ENCODE measurements at regions not wholly inside any gene's neighbourhood (a gene's known extent, or its start where the extent isn't known, plus 50 kb on each side); places are given as distances from the start of the nearest gene placed in this dataset.

- Histone ChIP-seq H3K9me3 (ENCODE audit: low read length) (no peaks in the 10 kb centered on the region), H3K4me3 (ENCODE audit: low read length) (no peak overlapping the region)
Observed at GRCh38 chr1:177796561-177796960, 173.3 kb downstream of the SEC16B start.

DNA sequence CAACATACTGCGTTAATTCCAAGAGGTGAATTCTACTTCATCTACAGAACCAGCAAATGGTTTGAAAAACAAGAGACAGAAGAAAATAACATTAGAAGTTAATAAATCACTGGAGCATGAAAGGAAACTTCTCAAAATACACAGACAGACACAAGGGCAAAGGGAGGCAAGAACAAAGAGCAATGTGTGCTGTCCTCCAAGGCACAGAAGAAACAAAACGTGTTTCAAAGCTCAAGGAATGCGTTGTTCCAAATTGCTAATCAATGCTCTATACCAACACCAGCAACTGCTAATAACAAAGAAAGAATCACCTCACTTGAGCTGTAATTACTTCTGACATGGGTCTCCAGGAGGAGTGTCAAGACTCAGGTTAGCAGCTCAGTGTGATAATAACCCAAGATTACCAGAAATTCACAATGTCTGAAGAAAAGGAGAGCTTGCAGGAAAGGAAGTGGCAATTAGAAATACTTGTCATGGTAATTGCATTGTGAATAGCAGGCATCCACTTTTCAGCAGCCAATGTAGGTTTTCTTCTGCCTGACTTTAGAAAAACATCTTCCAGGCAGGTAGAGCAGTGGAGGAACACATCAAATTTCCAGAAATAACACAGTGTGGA, 175.4 kb downstream of the SEC16B start:
- no peaks in the 10 kb centered on the region for H3K4me1 ChIP-seq (ENCODE audit: insufficient read depth, low read length)
- no peak overlapping the region for H3K4me3 ChIP-seq (ENCODE audit: low read length)
- no peaks in the 10 kb centered on the region for H3K9me3 ChIP-seq (ENCODE audit: low read length)
- no peaks in the 10 kb centered on the region for H3K36me3 ChIP-seq (ENCODE audit: insufficient read depth, low read length)
- no peak overlapping the region for H2AFZ ChIP-seq (ENCODE audit: low read depth, low read length)
- no peaks in the 10 kb centered on the region for H3K27me3 ChIP-seq (ENCODE audit: insufficient read depth, low read length)

More at GRCh38 chr1:177796561-177796960, 173.3 kb downstream of the SEC16B start:
- no peaks in the 10 kb centered on the region for H3K27me3 ChIP-seq (ENCODE audit: insufficient read depth, low read length)
- H2AFZ ChIP-seq (ENCODE audit: low read depth, low read length), result no peak overlapping the region
- H3K4me1 ChIP-seq (ENCODE audit: insufficient read depth, low read length), result no peaks in the 10 kb centered on the region
- no peaks in the 10 kb centered on the region for H3K36me3 ChIP-seq (ENCODE audit: insufficient read depth, low read length)

DNA sequence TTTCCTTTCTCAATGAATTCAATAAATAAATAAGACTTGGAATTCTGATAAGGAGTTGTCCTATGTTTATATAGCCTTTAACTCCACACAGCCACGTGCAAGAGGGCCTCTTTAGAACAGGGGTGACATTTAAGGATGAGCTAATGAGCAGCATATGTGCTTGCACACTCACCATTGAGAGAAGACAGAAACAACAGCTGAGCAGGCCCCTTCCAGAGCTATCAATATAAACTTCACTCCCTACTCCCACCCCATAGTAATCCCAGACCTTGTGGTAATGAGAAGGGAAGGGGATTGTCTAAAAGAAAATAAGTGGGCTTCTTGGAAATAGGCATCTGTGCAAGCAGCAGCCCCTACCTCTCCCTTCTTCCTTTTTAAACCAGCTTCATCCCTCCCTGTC, 176.0 kb downstream of the SEC16B start:
- Histone ChIP-seq H3K27me3 (ENCODE audit: insufficient read depth, low read length) (no peaks in the 10 kb centered on the region), H3K4me1 (ENCODE audit: insufficient read depth, low read length) (no peaks in the 10 kb centered on the region), H3K4me3 (ENCODE audit: low read length) (no peak overlapping the region), H2AFZ (ENCODE audit: low read depth, low read length) (no peak overlapping the region), H3K36me3 (ENCODE audit: insufficient read depth, low read length) (no peaks in the 10 kb centered on the region), H3K9me3 (ENCODE audit: low read length) (no peaks in the 10 kb centered on the region)

DNA sequence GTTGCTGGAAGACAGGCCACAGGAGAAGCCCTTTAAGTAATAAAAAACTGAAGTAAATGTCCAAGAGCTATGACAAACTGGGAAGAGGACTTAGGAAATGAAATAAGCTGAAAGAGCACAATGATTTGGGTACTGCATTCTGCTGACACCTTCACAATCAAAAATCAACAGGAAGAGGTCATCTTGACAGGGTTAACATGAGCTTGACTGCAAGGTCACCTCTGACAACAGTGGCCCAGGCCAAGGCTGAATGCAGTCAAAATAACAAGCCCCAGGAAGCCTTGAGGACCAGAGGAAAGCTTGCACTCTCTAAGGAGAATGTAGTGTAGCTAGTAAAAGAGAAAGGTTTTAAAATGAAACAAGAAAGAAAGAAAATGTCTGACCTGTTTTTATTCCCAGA, 179.3 kb downstream of the SEC16B start:
- Histone ChIP-seq H3K4me1 (ENCODE audit: insufficient read depth, low read length) (no peaks in the 10 kb centered on the region), H3K36me3 (ENCODE audit: insufficient read depth, low read length) (no peaks in the 10 kb centered on the region), H3K9me3 (ENCODE audit: low read length) (no peaks in the 10 kb centered on the region), H3K4me3 (ENCODE audit: low read length) (no peak overlapping the region), H2AFZ (ENCODE audit: low read depth, low read length) (no peak overlapping the region), H3K27me3 (ENCODE audit: insufficient read depth, low read length) (no peaks in the 10 kb centered on the region)

DNA sequence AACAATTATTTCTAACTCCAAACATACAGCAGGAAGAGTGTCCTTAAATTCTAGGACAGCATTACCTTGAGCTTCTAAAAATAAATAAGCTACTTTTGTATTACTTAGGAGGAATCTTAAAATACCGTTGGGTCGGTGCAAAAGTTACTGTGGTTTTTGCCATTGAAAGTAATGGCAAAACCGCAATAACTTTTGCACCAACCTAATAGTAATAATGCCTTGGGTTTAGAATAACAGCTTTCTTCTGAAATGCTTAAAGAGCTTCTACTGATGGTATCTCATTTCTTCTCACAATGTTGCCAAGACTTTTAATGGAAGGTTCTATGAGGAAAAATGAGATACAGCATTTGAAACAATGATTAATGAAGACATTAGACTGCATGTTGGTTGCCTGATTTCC, 179.9 kb downstream of the SEC16B start:
- Histone ChIP-seq H2AFZ (ENCODE audit: low read depth, low read length) (no peak overlapping the region), H3K4me1 (ENCODE audit: insufficient read depth, low read length) (peaks cover 2% of the 10 kb centered on the region), H3K4me3 (ENCODE audit: low read length) (no peak overlapping the region), H3K9me3 (ENCODE audit: low read length) (no peaks in the 10 kb centered on the region), H3K27me3 (ENCODE audit: insufficient read depth, low read length) (no peaks in the 10 kb centered on the region), H3K36me3 (ENCODE audit: insufficient read depth, low read length) (no peaks in the 10 kb centered on the region)

DNA sequence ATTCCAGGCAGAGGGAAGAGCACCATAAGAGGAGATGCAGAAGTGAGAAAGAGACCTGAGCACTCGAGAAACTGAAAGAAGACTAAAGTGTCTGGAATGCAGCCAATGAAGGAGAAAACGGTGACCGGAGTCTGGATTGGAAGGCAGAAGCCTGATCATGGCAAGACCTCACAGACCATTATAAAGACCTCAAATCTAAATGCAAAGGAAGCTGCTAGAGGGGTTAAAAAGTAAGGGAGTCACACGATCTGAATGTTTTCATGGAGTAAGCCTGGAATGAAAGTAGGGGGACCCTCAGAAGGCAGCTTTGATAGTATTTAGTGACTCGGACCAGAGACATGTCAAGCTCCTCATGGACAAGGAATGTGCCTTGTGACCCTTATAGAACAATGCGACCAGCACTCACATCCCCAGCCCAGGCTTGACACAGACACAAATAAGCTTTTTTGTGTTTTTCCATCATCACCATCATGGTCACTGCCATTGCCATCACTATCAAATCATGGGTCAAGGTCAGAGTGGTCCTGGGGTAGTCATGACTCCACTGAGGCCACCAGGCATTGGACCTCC, 183.6 kb downstream of the SEC16B start:
- no peaks in the 10 kb centered on the region for H3K9me3 ChIP-seq (ENCODE audit: low read length)
- H3K4me1 ChIP-seq (ENCODE audit: insufficient read depth, low read length), result peaks cover 10% of the 10 kb centered on the region
- H3K36me3 ChIP-seq (ENCODE audit: insufficient read depth, low read length), result no peaks in the 10 kb centered on the region
- no peak overlapping the region for H2AFZ ChIP-seq (ENCODE audit: low read depth, low read length)
- no peaks in the 10 kb centered on the region for H3K27me3 ChIP-seq (ENCODE audit: insufficient read depth, low read length)
- no peak overlapping the region for H3K4me3 ChIP-seq (ENCODE audit: low read length)

GRCh38 chr1:177784936-177785335, 184.9 kb downstream of the SEC16B start:
- Histone ChIP-seq H3K9me3 (ENCODE audit: low read length) (no peaks in the 10 kb centered on the region), H3K27me3 (ENCODE audit: insufficient read depth, low read length) (no peaks in the 10 kb centered on the region), H2AFZ (ENCODE audit: low read depth, low read length) (no peak overlapping the region), H3K36me3 (ENCODE audit: insufficient read depth, low read length) (no peaks in the 10 kb centered on the region), H3K4me1 (ENCODE audit: insufficient read depth, low read length) (peaks cover 10% of the 10 kb centered on the region), H3K4me3 (ENCODE audit: low read length) (no peak overlapping the region)

DNA sequence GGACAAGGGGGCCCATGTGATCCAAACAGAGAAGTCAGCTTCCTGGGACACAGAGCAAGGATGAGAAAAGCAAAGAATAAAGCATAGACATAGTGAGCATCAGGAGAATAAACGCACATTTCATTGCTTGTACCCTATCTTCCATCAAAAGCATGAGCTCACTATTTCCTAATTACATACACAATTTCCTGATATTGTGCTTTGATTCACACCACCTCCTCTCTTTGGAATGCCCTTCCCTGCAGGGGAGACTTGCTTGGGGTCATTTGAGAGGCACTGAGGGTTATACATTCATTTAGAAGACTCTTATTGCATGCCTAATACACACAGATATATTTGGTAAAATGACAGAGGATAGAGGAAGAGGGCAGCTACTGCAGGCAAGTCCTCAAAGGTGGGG, 185.4 kb downstream of the SEC16B start:
- Histone ChIP-seq H2AFZ (ENCODE audit: low read depth, low read length) (no peak overlapping the region), H3K36me3 (ENCODE audit: insufficient read depth, low read length) (no peaks in the 10 kb centered on the region), H3K4me1 (ENCODE audit: insufficient read depth, low read length) (peaks cover 10% of the 10 kb centered on the region), H3K9me3 (ENCODE audit: low read length) (no peaks in the 10 kb centered on the region), H3K27me3 (ENCODE audit: insufficient read depth, low read length) (no peaks in the 10 kb centered on the region), H3K4me3 (ENCODE audit: low read length) (no peak overlapping the region)

DNA sequence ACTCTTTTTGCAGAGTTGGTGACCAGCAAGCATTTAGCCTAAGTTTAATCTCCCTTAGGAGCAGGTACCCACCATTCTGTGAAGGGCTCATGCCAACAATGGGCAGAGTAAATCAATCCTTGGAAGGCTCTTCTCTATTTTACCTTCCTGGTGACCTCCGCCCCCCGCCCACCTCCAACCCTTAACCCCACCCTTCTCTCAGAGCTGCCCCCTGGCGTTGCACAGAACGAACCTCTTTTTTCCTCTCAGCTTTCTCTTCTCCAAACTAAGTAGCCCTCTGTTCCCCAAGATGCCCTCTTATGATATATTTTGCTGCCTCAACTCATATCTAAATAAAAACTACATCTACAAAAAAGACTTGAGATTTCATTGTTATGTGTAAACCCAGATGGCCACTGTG, 186.8 kb downstream of the SEC16B start:
- peaks cover 10% of the 10 kb centered on the region for H3K4me1 ChIP-seq (ENCODE audit: insufficient read depth, low read length)
- no peaks in the 10 kb centered on the region for H3K27me3 ChIP-seq (ENCODE audit: insufficient read depth, low read length)
- no peak overlapping the region for H2AFZ ChIP-seq (ENCODE audit: low read depth, low read length)
- no peaks in the 10 kb centered on the region for H3K36me3 ChIP-seq (ENCODE audit: insufficient read depth, low read length)
- H3K9me3 ChIP-seq (ENCODE audit: low read length), result no peaks in the 10 kb centered on the region
- no peak overlapping the region for H3K4me3 ChIP-seq (ENCODE audit: low read length)

DNA sequence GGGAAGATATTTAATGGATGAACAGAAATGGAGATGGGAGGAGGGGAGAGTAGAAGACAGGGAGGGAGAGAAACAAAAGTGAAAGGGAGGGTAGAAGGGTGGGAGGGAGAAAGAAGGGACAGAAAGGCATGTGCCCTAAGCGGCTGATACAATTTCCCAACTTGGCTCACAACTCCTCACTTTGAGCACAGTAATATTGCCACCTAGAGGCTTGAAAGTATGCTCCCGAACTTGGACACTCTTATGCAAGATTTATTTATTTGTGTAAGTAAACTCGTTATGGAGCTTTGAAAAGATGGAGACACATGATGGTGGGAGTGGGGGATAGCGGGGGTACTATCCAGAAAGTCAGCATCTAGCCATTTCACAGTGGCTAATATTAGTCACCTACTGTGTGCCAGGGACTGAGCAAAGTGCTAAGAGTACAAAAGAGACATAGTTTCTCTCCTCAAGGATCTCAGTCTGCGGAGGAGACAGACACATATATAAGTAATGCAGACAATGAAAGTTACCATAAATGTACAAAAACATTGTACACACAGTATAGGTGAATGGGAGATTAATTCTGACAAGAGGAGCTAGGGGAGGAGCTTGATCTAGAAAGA, 189.7 kb downstream of the SEC16B start:
- no peaks in the 10 kb centered on the region for H3K9me3 ChIP-seq (ENCODE audit: low read length)
- no peaks in the 10 kb centered on the region for H3K36me3 ChIP-seq (ENCODE audit: insufficient read depth, low read length)
- H3K27me3 ChIP-seq (ENCODE audit: insufficient read depth, low read length), result no peaks in the 10 kb centered on the region
- H2AFZ ChIP-seq (ENCODE audit: low read depth, low read length), result no peak overlapping the region
- no peak overlapping the region for H3K4me3 ChIP-seq (ENCODE audit: low read length)
- H3K4me1 ChIP-seq (ENCODE audit: insufficient read depth, low read length), result peaks cover 10% of the 10 kb centered on the region

- Histone ChIP-seq H3K4me3 (ENCODE audit: low read length) (no peak overlapping the region), H3K9me3 (ENCODE audit: low read length) (no peaks in the 10 kb centered on the region), H2AFZ (ENCODE audit: low read depth, low read length) (no peak overlapping the region), H3K27me3 (ENCODE audit: insufficient read depth, low read length) (no peaks in the 10 kb centered on the region), H3K36me3 (ENCODE audit: insufficient read depth, low read length) (no peaks in the 10 kb centered on the region), H3K4me1 (ENCODE audit: insufficient read depth, low read length) (peaks cover 2% of the 10 kb centered on the region)
Observed at GRCh38 chr1:177779166-177779965, 190.5 kb downstream of the SEC16B start.

DNA sequence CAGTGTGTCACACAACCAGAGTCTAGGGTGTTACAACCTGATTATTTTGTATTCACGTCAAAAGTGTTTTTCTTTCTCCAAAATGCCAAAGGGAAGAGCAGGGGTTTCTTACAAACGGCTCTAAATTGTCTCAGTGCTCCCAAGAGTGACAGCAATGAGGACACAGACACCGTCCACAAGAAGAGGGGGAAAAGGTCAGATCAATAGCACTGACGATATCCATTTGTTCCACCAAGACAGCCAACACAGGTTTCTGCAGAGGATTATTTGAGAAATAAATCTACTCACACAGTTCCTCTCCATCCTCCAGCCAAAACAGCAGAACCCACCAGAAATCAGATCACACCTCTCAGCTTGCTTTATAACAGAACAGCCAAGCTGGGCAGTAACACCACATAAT, 193.9 kb downstream of the SEC16B start:
- Histone ChIP-seq H3K4me1 (ENCODE audit: insufficient read depth, low read length) (no peaks in the 10 kb centered on the region), H3K36me3 (ENCODE audit: insufficient read depth, low read length) (no peaks in the 10 kb centered on the region), H2AFZ (ENCODE audit: low read depth, low read length) (no peak overlapping the region), H3K4me3 (ENCODE audit: low read length) (no peak overlapping the region), H3K9me3 (ENCODE audit: low read length) (no peaks in the 10 kb centered on the region), H3K27me3 (ENCODE audit: insufficient read depth, low read length) (no peaks in the 10 kb centered on the region)

DNA sequence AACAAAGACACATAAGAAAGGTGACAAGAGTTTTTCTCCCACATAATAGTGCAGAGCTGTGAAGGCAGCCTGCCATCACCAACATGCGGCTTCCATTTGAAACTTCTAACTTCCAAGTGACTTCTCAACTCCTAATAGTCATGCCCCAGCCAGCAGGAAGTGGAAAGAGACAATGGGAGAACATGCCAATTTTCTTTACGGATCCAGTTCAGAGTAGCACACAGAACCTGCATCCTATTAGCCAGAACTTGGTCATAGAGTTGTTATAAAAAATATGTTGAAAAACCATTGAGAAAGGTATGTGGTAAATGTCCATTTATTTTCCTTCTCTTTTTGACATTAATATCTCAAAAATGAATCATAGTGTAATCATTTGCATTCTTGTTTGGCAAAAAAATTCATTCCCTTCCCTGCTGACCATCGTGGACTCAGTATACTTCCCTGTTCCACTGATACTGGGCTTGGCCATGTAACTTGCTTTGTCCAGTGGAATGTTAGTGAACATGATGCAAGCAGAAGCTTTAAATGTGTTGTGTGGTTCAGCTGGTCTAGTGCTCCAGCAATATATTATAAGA, 197.4 kb downstream of the SEC16B start:
- Histone ChIP-seq H3K27me3 (ENCODE audit: insufficient read depth, low read length) (no peaks in the 10 kb centered on the region), H2AFZ (ENCODE audit: low read depth, low read length) (no peak overlapping the region), H3K9me3 (ENCODE audit: low read length) (no peaks in the 10 kb centered on the region), H3K4me3 (ENCODE audit: low read length) (no peak overlapping the region), H3K4me1 (ENCODE audit: insufficient read depth, low read length) (no peaks in the 10 kb centered on the region), H3K36me3 (ENCODE audit: insufficient read depth, low read length) (no peaks in the 10 kb centered on the region)

All from neuron (in vitro differentiated cells).